Heart right ventricle (tissue), 16 donors: ENCODE measurements at regions not wholly inside any gene's neighbourhood (a gene's known extent, or its start where the extent isn't known, plus 50 kb on each side); places are given as distances from the start of the nearest gene placed in this dataset.

Experiments used
- ATAC-seq, 8 donors: fragments of 200-7000 bp; cut with Tn5 transposase; one replicate each; pipeline ENCODE4 v1.9.1; 2020; ENCODE audit warnings: mild to moderate bottlenecking in 8 of 8, moderate library complexity in 8 of 8, moderate number of reproducible peaks in 1 of 8
- DNase-seq, 2 donors: peaks; one replicate each; pipeline ENCODE4 v3.0.0-alpha.2; 2020
- H3K27ac ChIP-seq, 10 donors: fragments of 200-600 bp; sonication (generic) in 2 of 10; one replicate each; pipeline versions ENCODE4 v1.5.0 to v1.8.0; 2020 to 2022; ENCODE audit warnings: mild to moderate bottlenecking in 3 of 10
- H3K27me3 ChIP-seq, 7 donors: fragments of 200-600 bp; one replicate each; pipeline ENCODE4 v1.8.0; 2021 to 2022; ENCODE audit warnings: mild to moderate bottlenecking in 2 of 7
- H3K36me3 ChIP-seq, 9 donors: fragments of 200-600 bp; sonication (generic) in 1 of 9; one replicate each; pipeline versions ENCODE4 v1.5.0 to v1.8.0; 2020 to 2022; ENCODE audit warnings: mild to moderate bottlenecking in 2 of 9
- H3K4me1 ChIP-seq, 9 donors: fragments of 200-600 bp; sonication (generic) in 1 of 9; one replicate each; pipeline versions ENCODE4 v1.5.0 to v1.8.0; 2020 to 2022; ENCODE audit warnings: mild to moderate bottlenecking in 4 of 9
- H3K4me3 ChIP-seq, 10 donors: fragments of 200-600 bp; sonication (generic) in 2 of 10; one replicate each; pipeline versions ENCODE4 v1.5.0 to v1.8.0; 2020 to 2022; ENCODE audit warnings: mild to moderate bottlenecking in 7 of 10, moderate library complexity in 2 of 10
- H3K9me3 ChIP-seq, 11 donors: fragments of 200-600 bp in 10 of 11; sonication (generic) in 2 of 11; one replicate each; pipeline versions ENCODE4 v1.5.0 to v1.8.0; 2013 to 2022; ENCODE audit warnings: mild to moderate bottlenecking in 2 of 11, control low read depth in 1 of 11, moderate library complexity in 1 of 11
- CTCF ChIP-seq, 9 donors: fragments of 200-600 bp; sonication (generic) in 2 of 9; IDR thresholded peaks; one replicate each; pipeline versions ENCODE4 v1.5.0 to v1.8.0; 2021 to 2022; ENCODE audit warnings: antibody characterized with exemption in 9 of 9, mild to moderate bottlenecking in 5 of 9, moderate library complexity in 1 of 9
- WGBS, 2 donors: extraction: QIAGEN DNeasy Blood & Tissue Kit; methylation state at CpG; one replicate each; pipeline ENCODE4 v1.1.7; 2013; ENCODE audit warnings: inconsistent platforms in 1 of 2; 5-methylcytosine and 5-hydroxymethylcytosine counted together
- intact Hi-C, 10 donors: fragments of 100-400 bp; cut with DNase I; formaldehyde crosslinking; loops; one replicate each; pipeline versions ENCODE4 v1.11.1 to v1.14.2; 2022
- donor health status: Arrhythmogenic right ventricular cardiomyopathy.
- donor health status: ischemic (EF 13 %, LVEDD 7.1; RV severe dilation, severe dysfunction).
- donor health status: healthy with polysubstance abuse.
- donor health status: DM: no; HTN: yes; CAD: no.
- donor health status: DM: no; HTN: no; CAD: no.
- donor health status: ischemic (EF 25% LVEDD 6.9; RV normal size, moderate dysfunction).
- donor health status: ischemic (EF 25% LVEDD 5.7; RV mildly dilated, moderate dysfunction).
- donor health status: healthy.
- donor health status: DM: yes; HTN: yes; CAD: no.
- donor health status: Ischemic cardiomyopathy.
- donor health status: ischemic (EF 35%, LVEDD 5.7; RV mildly dilated, moderate dysfunction).
- donor health status: nonischemic (EF 11% LVEDD 7.7; RV severe dilation, severe dysfunction).
- donor health status: DM: yes; HTN: yes; CAD: no.
- donor health status: PGD.
- donor health status: ischemic (EF 29% LVEDD 5.4; RV normal size, mild dysfunction).
- donor health status: nonischemic (EF 23%, LVEDD 6.1; RV moderate dilation, normal function).

- intact Hi-C loops = no loop called here
- H3K36me3 ChIP-seq = no peaks in the 10 kb centered on the region
- H3K9me3 ChIP-seq = peaks cover 0 to 7% (median 0%) of the 10 kb centered on the region in 11 donors
- peaks cover 0 to 57% (median 55%) of the 10 kb centered on the region in 7 donors for H3K27me3 ChIP-seq
- WGBS, 2 donors = 52 to 63% methylated on average over 7 of the region's 7 CpGs
- ATAC-seq = no peak
- DNase-seq = no peak
- H3K27ac ChIP-seq = no peak overlapping the region
- TF ChIP-seq CTCF (IDR thresholded peaks at IDR 0.05) = no peak
- no peaks in the 10 kb centered on the region for H3K4me1 ChIP-seq
- no peak overlapping the region for H3K4me3 ChIP-seq
Measured at GRCh38 chr13:27853861-27854260, 61.6 kb downstream of the GSX1 start.

- Histone ChIP-seq H3K4me3 (no peak overlapping the region), H3K36me3 (no peaks in the 10 kb centered on the region), H3K9me3 (peaks cover 0 to 2% (median 0%) of the 10 kb centered on the region in 11 donors), H3K27me3 (peaks cover 0 to 63% (median 50%) of the 10 kb centered on the region in 7 donors), H3K27ac (no peak overlapping the region), H3K4me1 (no peaks in the 10 kb centered on the region)
- TF ChIP-seq CTCF (IDR thresholded peaks at IDR 0.05) = no peak
- WGBS, 2 donors = 55 to 71% methylated on average over 1 of the region's 1 CpG
- DNase-seq (no peak), ATAC-seq (peak in 2 of 8 donors; percentile 61 to 66)
- intact Hi-C loops = no loop called here
Measured at GRCh38 chr13:27854606-27855005, 62.3 kb downstream of the GSX1 start.

DNA sequence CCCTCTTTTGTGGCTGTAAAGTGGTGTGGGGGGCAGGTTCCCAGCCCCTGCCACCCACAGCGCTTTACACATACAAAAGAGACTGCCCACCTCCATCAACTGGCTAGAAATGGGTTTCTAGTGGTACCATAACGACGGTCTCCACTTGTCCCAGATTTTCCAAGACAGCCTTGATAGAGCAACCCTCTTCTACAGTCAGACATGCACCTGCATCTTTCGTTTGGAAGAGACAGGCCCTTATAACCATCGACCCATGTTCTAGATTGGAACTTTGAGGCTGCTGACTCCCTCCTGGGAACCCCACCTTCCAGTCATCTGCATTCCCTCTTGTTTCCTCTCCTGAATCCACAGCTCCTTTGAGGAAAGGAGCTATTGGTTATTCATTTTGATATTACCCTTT lies 63.1 kb downstream of the GSX1 start:
- TF ChIP-seq CTCF (IDR thresholded peaks at IDR 0.05) = no peak
- H3K4me3 ChIP-seq = no peak overlapping the region
- intact Hi-C loops = no loop called here
- DNase-seq = no peak
- WGBS, 2 donors = 77 to 81% methylated on average over 5 of the region's 5 CpGs
- no peak for ATAC-seq
- H3K4me1 ChIP-seq = peaks cover 0 to under 1% (median 0%) of the 10 kb centered on the region in 9 donors
- H3K9me3 ChIP-seq = no peaks in the 10 kb centered on the region
- no peak overlapping the region for H3K27ac ChIP-seq
- H3K27me3 ChIP-seq = peaks cover 0 to 63% (median 52%) of the 10 kb centered on the region in 7 donors
- H3K36me3 ChIP-seq = no peaks in the 10 kb centered on the region

DNA sequence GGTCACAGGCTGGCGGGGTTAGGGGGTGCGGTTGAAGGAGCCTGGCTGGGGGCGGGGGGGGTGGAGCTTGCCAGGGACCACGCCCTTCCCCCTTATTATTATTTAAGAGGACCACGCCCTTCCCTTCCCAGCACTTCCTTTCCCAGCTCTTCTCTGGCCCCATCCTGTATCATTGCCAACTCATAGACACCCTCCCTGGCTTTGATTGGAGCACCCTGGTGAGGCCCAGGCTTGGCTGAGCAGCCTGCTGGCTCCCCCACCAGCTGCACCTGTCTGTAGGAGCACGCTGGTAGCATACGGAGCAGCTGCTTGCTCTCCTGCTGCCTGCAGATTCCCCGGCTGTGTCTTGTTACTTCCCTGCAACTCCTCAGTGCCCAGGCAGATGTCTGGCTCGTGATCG lies 62.5 kb upstream of the PDX1 start:
- Histone ChIP-seq H3K36me3 (no peaks in the 10 kb centered on the region), H3K9me3 (no peaks in the 10 kb centered on the region), H3K27ac (no peak overlapping the region), H3K4me1 (peaks cover 0 to 6% (median 0%) of the 10 kb centered on the region in 9 donors), H3K4me3 (no peak overlapping the region), H3K27me3 (peaks cover 0 to 63% (median 51%) of the 10 kb centered on the region in 7 donors)
- no peak for TF ChIP-seq CTCF (IDR thresholded peaks at IDR 0.05)
- DNase-seq (no peak), ATAC-seq (no peak)
- intact Hi-C loops = no loop called here
- WGBS, 2 donors = 72 to 78% methylated on average over 10 of the region's 10 CpGs
